ENCODE measurements at regions not wholly inside any gene's neighbourhood (a gene's known extent, or its start where the extent isn't known, plus 50 kb on each side); places are given as distances from the start of the nearest gene placed in this dataset.
A peak's percentile ranks its signal among the peaks of the same experiment; 100 is the strongest.

GRCh38 chr9:81848472-81848871, 79.8 kb upstream of the SPATA31D4 start:
- DNase-seq = no peak

DNA sequence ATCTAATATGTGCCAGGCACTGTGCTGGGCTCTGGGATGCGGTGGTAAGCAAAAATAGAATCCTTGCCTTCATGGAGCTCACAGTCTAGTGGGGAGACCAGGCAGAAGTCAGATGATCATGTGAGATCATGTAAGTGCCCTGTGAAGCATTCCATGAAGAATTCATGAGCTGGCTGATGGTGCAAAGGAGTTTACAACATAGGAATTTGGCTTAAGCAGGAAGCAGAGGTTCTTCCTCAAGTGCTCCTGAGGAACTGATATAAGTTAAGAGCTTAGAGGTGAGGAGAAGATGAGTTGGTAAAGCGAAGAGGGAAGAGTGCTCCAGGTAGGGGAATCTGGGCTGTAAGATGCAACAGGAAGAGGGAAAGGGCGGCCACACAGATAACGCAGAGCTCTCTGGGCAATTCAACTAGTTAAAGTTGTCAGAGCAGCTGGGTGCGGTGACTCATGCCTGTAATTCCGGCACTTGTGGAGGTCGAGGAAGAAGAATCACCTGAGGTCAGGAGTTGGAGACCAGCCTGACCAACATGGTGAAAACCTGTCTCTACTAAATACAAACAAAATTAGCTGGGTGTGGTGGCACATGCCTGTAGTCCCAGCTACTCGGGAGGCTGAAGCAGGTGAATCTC, 78.5 kb upstream of the SPATA31D4 start:
- no peak for DNase-seq

GRCh38 chr9:81850724-81851123, 77.5 kb upstream of the SPATA31D4 start:
- peak; percentile 40 for DNase-seq

GRCh38 chr9:81851340-81851739, 76.9 kb upstream of the SPATA31D4 start:
- peak; percentile 68 for DNase-seq

- no peak for DNase-seq
Observed at GRCh38 chr9:81852820-81853219, 75.4 kb upstream of the SPATA31D4 start.

DNA sequence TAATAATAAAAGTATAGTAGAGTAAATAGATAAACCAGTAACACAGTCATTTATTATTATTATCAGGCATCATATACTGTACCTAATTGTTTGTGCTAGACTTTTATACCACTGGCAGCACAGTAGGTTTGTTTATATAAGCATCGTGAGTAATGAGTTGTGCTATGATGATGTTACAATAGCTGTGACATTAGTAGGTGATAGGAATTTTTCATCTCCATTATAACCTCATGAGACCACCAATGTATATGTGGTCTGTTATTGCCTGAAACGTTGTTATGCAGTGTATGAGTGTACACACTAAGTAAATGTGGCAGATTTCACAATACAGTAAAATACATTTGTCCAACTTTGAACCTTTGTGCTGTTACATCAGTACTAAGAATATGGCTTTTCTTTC, 72.7 kb upstream of the SPATA31D4 start:
- no peak for DNase-seq

GRCh38 chr9:81858657-81859430, 69.4 kb upstream of the SPATA31D4 start:
- DNase-seq = no peak

DNA sequence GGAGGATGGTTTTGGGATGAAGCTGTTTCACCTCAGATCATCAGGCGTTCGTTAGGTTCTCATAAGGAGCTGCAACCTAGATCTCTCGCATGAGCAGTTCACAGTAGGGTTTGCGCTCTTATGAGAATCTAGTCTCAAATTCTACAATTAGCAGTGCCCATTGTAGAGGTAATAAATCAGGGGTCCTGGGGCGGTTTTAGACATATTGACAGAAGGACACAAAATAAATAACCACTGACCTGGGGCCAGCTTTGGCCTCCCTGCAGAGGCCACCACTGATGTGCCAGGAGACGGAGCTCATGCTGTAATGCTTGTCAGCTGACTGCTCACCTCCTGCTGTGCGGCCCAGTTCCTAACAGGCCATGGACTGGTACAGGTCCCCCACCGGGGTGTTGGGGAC, 67.6 kb upstream of the SPATA31D4 start:
- no peak for DNase-seq

DNA sequence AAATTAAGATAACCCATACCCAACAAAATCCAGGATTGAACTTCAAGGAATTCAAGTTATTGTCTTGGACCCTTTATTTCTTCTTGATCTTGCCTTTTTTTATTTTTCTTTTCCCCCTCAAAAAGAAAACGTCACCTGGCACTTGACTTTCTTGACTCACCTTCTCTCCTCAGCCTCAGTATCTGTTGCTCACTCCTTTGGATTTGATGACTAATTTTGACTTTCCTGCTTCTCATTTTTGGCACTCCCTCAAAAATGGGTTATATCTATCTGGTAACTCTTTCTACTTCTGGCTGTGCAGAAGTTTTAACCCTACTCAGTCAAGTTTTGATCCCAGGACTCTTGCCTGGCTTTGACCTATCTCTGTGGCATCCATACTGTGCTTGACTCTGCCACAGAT, 66.6 kb upstream of the SPATA31D4 start:
- DNase-seq = no peak

GRCh38 chr9:81868145-81868544, 60.1 kb upstream of the SPATA31D4 start:
- DNase-seq = no peak

DNA sequence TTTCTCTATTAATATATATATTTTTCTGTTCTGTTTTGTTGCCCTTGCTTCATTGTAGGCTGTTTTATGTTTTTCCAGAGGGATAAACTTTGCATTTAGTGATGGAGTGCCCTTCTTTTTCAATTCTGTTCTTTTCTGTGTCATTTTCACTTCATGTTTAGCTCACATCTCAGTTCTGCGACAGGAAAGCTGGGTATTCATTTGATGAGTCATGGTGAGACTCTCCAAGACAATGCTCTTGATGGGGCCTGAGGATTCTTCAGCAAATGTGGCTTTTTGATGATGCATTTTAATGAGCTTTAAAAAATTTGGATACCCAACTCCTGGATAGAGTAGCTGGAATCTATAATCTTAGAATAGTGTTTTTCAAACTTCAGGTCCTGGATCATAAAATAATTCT, 56.5 kb upstream of the SPATA31D4 start:
- DNase-seq = no peak

- DNase-seq = no peak
Observed at GRCh38 chr9:81874250-81874649, 54.0 kb upstream of the SPATA31D4 start.

- no peak for DNase-seq
Observed at GRCh38 chr9:81874931-81875330, 53.3 kb upstream of the SPATA31D4 start.

DNA sequence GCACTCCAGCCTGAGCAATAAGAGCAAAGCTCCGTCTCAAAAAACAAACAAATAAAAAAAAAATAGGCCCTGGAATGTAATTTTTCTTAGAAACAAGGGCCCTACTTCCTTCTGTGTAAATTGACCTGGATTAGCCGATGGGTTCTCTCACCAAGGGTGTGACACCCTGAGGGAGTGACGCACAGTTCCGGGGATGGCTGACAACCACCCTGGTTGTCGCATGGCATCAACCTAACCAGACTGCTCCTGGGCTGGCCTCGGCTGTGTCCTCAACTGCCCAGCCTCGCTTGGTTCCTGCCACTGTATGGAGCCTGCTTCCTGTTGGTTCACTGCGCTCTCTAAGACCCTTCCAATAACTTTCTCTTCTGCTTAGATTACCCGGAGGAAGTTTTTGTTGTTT, 51.2 kb upstream of the SPATA31D4 start:
- DNase-seq = no peak
